H1 (cell line): ENCODE measurements at regions not wholly inside any gene's neighbourhood (a gene's known extent, or its start where the extent isn't known, plus 50 kb on each side); places are given as distances from the start of the nearest gene placed in this dataset.

Experiments
- ATF2 ChIP-seq: IDR thresholded peaks from 2 replicates; pipeline ENCODE4 v1.6.1; 2012; ENCODE audit warnings: low read length, inconsistent platforms
- CHD1 ChIP-seq: IDR thresholded peaks from 2 replicates; pipeline ENCODE4 v1.6.1; 2012; ENCODE audit warnings: low read depth, low read length, improper control_type of control experiment
- CREB1 ChIP-seq: IDR thresholded peaks from 2 replicates; pipeline ENCODE4 v1.6.1; 2012; ENCODE audit warnings: inconsistent platforms
- CTCF ChIP-seq, 3 experiments: IDR thresholded peaks; 1 replicate in 2 of 3; 2 replicates in 1 of 3; pipeline versions ENCODE4 v1.5.1 to v1.6.1; 2011; ENCODE audit warnings: low read length in 3 of 3, mild to moderate bottlenecking in 3 of 3, inconsistent platforms in 2 of 3, low read depth in 1 of 3, moderate library complexity in 1 of 3; ENCODE audit not compliant: insufficient read depth in 1 of 3; ENCODE audit errors: control extremely low read depth in 1 of 3
- EGR1 ChIP-seq: IDR thresholded peaks from 2 replicates; pipeline ENCODE4 v1.6.1; 2011; ENCODE audit warnings: low read depth, low read length, borderline replicate concordance
- JUN ChIP-seq: IDR thresholded peaks from 2 replicates; pipeline ENCODE4 v1.6.1; 2011; ENCODE audit warnings: low read depth, mild to moderate bottlenecking, improper control_type of control experiment, low read length
- KDM4A ChIP-seq: IDR thresholded peaks from one replicate; pipeline ENCODE4 v1.7.1; 2012; ENCODE audit warnings: low read depth, mild to moderate bottlenecking, moderate library complexity, low read length, inconsistent platforms; ENCODE audit not compliant: severe bottlenecking
- POLR2A ChIP-seq, 2 experiments: IDR thresholded peaks; 1 replicate in 1 of 2; 2 replicates in 1 of 2; pipeline ENCODE4 v1.6.1; 2011; ENCODE audit warnings: low read depth in 2 of 2, low read length in 2 of 2, mild to moderate bottlenecking in 2 of 2; ENCODE audit errors: control extremely low read depth in 1 of 2
- POLR2AphosphoS5 ChIP-seq: IDR thresholded peaks from 2 replicates; pipeline ENCODE4 v1.6.1; 2011; ENCODE audit warnings: low read depth, low read length
- RAD21 ChIP-seq, 2 experiments: IDR thresholded peaks in 1 of 2; conservative IDR thresholded peaks in 1 of 2; 2 replicates each; pipeline ENCODE4 v1.6.1; 2011; ENCODE audit warnings: low read depth in 2 of 2, low read length in 2 of 2, improper control_type of control experiment in 1 of 2, inconsistent platforms in 1 of 2, mild to moderate bottlenecking in 1 of 2, moderate library complexity in 1 of 2
- SIRT6 ChIP-seq: IDR thresholded peaks from one replicate; pipeline ENCODE4 v1.7.1; 2012; ENCODE audit warnings: low read length, inconsistent platforms
- TBP ChIP-seq: IDR thresholded peaks from 2 replicates; pipeline ENCODE4 v1.6.1; 2011; ENCODE audit warnings: low read depth, low read length, improper control_type of control experiment
- YY1 ChIP-seq: IDR thresholded peaks from 2 replicates; pipeline ENCODE4 v1.6.1; 2011; ENCODE audit warnings: low read depth, mild to moderate bottlenecking, low read length

- no peak for TF ChIP-seq CTCF (IDR thresholded peaks at IDR 0.05; ENCODE audit: control extremely low read depth in 1 of 3, insufficient read depth in 1 of 3, low read depth in 1 of 3, low read length in 3 of 3)
- no peak for TF ChIP-seq SIRT6
- no peak for TF ChIP-seq YY1
- TF ChIP-seq POLR2AphosphoS5 = no peak
- no peak for TF ChIP-seq EGR1
- TF ChIP-seq CREB1 = no peak
- TF ChIP-seq CHD1 = no peak
- TF ChIP-seq ATF2 = no peak
- TF ChIP-seq POLR2A (IDR thresholded peaks at IDR 0.05; ENCODE audit: control extremely low read depth in 1 of 2, low read depth in 2 of 2, low read length in 2 of 2) = no peak
- TF ChIP-seq JUN = no peak
- no peak for TF ChIP-seq TBP
- TF ChIP-seq KDM4A = no peak
- no peak for TF ChIP-seq RAD21 (IDR thresholded peaks at IDR 0.05 in 1 of 2, conservative IDR thresholded peaks at IDR 0.05 in 1 of 2; ENCODE audit: low read depth in 2 of 2, low read length in 2 of 2)
Measured at GRCh38 chr6:76810286-76810685, 653.0 kb downstream of the HTR1B start.
